CD14-positive monocyte (primary cell): ENCODE measurements at regions not wholly inside any gene's neighbourhood (a gene's known extent, or its start where the extent isn't known, plus 50 kb on each side); places are given as distances from the start of the nearest gene placed in this dataset.

Source experiments
- DNase-seq, 3 donors: peaks; one replicate each; pipeline ENCODE4 v3.0.0-alpha.2; 2011 to 2022
- H2AFZ ChIP-seq: 2 replicates; pipeline ENCODE4 v1.6.0; 2012; ENCODE audit warnings: mild to moderate bottlenecking, low read depth, low read length, inconsistent platforms; ENCODE audit not compliant: insufficient read depth, poor library complexity, severe bottlenecking
- H3K27ac ChIP-seq, 2 donors: 1 replicate in 1 of 2; 2 replicates in 1 of 2; pipeline ENCODE4 v1.5.1; 2012 to 2013; ENCODE audit warnings: low read length in 2 of 2, control low read depth in 1 of 2, inconsistent platforms in 1 of 2, low read depth in 1 of 2, mild to moderate bottlenecking in 1 of 2
- H3K27me3 ChIP-seq, 2 donors: one replicate each; pipeline versions ENCODE4 v1.6.0 to v1.6.1; 2011 to 2013; ENCODE audit warnings: low read length in 2 of 2; ENCODE audit not compliant: control insufficient read depth in 2 of 2, insufficient read depth in 2 of 2
- H3K36me3 ChIP-seq, 2 donors: replicated peaks in 1 of 2; 1 replicate in 1 of 2; 2 replicates in 1 of 2; pipeline versions ENCODE4 v1.5.1 to v1.6.1; 2012 to 2013; ENCODE audit warnings: low read length in 2 of 2, control low read depth in 1 of 2, inconsistent platforms in 1 of 2, mild to moderate bottlenecking in 1 of 2; ENCODE audit not compliant: insufficient read depth in 2 of 2, control insufficient read depth in 1 of 2
- H3K4me1 ChIP-seq, 2 donors: 1 replicate in 1 of 2; 2 replicates in 1 of 2; pipeline versions ENCODE4 v1.5.1 to v1.6.1; 2012 to 2013; ENCODE audit warnings: low read length in 2 of 2, control low read depth in 1 of 2, inconsistent platforms in 1 of 2, mild to moderate bottlenecking in 1 of 2, moderate library complexity in 1 of 2; ENCODE audit not compliant: insufficient read depth in 2 of 2, control insufficient read depth in 1 of 2
- H3K4me2 ChIP-seq: replicated peaks from 2 replicates; pipeline ENCODE3; 2012; ENCODE audit warnings: low read length, moderate library complexity, mild to moderate bottlenecking; ENCODE audit not compliant: poor library complexity, severe bottlenecking; ENCODE audit errors: extremely low read depth
- H3K4me3 ChIP-seq, 3 experiments: fragments of 200-600 bp in 1 of 3; sonication (generic) in 1 of 3; replicated peaks in 1 of 3; 1 replicate in 2 of 3; 2 replicates in 1 of 3; pipeline ENCODE4 v1.5.1; 2011 to 2013; ENCODE audit warnings: low read length in 3 of 3, mild to moderate bottlenecking in 3 of 3, control low read depth in 2 of 3, low read depth in 2 of 3, inconsistent platforms in 1 of 3, moderate library complexity in 1 of 3
- H3K79me2 ChIP-seq: 2 replicates; pipeline ENCODE4 v1.6.0; 2012; ENCODE audit warnings: mild to moderate bottlenecking, control low read depth, inconsistent platforms, low read length, moderate library complexity; ENCODE audit not compliant: insufficient read depth
- H3K9ac ChIP-seq: 2 replicates; pipeline ENCODE4 v1.6.0; 2017; ENCODE audit warnings: low read length, mild to moderate bottlenecking; ENCODE audit not compliant: insufficient read depth, poor library complexity, severe bottlenecking
- H3K9me3 ChIP-seq, 2 donors: replicated peaks in 1 of 2; 1 replicate in 1 of 2; 2 replicates in 1 of 2; pipeline versions ENCODE4 v1.5.1 to v1.6.1; 2012 to 2013; ENCODE audit warnings: low read length in 2 of 2, control low read depth in 1 of 2; ENCODE audit not compliant: control insufficient read depth in 1 of 2, insufficient read depth in 1 of 2
- H4K20me1 ChIP-seq: 2 replicates; pipeline ENCODE4 v1.6.0; 2012; ENCODE audit warnings: mild to moderate bottlenecking, low read length, control low read depth, moderate library complexity; ENCODE audit not compliant: insufficient read depth
- H3K27ac Mint-ChIP-seq, 7 donors: one replicate each; pipeline ENCODE4 v1.8.0; 2020; ENCODE audit warnings: mild to moderate bottlenecking in 7 of 7, mixed read lengths in 7 of 7, moderate library complexity in 6 of 7, inconsistent platforms in 2 of 7
- H3K27me3 Mint-ChIP-seq, 3 donors: one replicate each; pipeline ENCODE4 v1.8.0; 2021 to 2022; ENCODE audit warnings: low read depth in 3 of 3, mild to moderate bottlenecking in 3 of 3, mixed read lengths in 3 of 3, moderate library complexity in 3 of 3, inconsistent platforms in 1 of 3
- H3K36me3 Mint-ChIP-seq, 2 donors: one replicate each; pipeline ENCODE4 v1.8.0; 2020; ENCODE audit warnings: mixed read lengths in 2 of 2, inconsistent platforms in 1 of 2, mild to moderate bottlenecking in 1 of 2
- H3K4me1 Mint-ChIP-seq: one replicate; pipeline ENCODE4 v1.8.0; 2020; ENCODE audit warnings: mild to moderate bottlenecking, mixed read lengths
- H3K4me3 Mint-ChIP-seq, 2 donors: one replicate each; pipeline ENCODE4 v1.8.0; 2020; ENCODE audit warnings: mild to moderate bottlenecking in 2 of 2, mixed read lengths in 2 of 2, moderate library complexity in 1 of 2
- H3K9me3 Mint-ChIP-seq, 7 donors: one replicate each; pipeline ENCODE4 v1.8.0; 2020 to 2022; ENCODE audit warnings: mixed read lengths in 7 of 7, mild to moderate bottlenecking in 6 of 7, moderate library complexity in 6 of 7, inconsistent platforms in 2 of 7
- WGBS: methylation state at CpG from one replicate; pipeline ENCODE4 v1.1.5; 2013; ENCODE audit warnings: missing lambda C conversion rate; ENCODE audit not compliant: insufficient coverage; 5-methylcytosine and 5-hydroxymethylcytosine counted together
- intact Hi-C, 2 donors: fragments of 100-400 bp; cut with micrococcal nuclease; formaldehyde crosslinking; loops; one replicate each; pipeline versions ENCODE4 v1.15.0 to v1.15.1; 2023
- TF ChIP-seq, protein P1 (sequence below): fragments of 200-600 bp; IDR thresholded peaks from one replicate; pipeline ENCODE4 v1.8.0; 2022; ENCODE audit warnings: antibody characterized with exemption, mild to moderate bottlenecking

- Mint-ChIP-seq H3K27ac (no peak overlapping the region), H3K36me3 (no peaks in the 10 kb centered on the region), H3K4me3 (no peak overlapping the region), H3K4me1 (no peaks in the 10 kb centered on the region), H3K9me3 (peaks cover 0 to 3% (median 0%) of the 10 kb centered on the region in 7 donors), H3K27me3 (peaks cover 0 to 6% (median 1%) of the 10 kb centered on the region in 3 donors)
- Histone ChIP-seq H3K79me2 (no peaks in the 10 kb centered on the region), H3K36me3 (no peaks in the 10 kb centered on the region), H4K20me1 (no peaks in the 10 kb centered on the region), H3K4me2 (no peak overlapping the region), H3K27ac (no peak overlapping the region), H2AFZ (no peak overlapping the region), H3K4me1 (no peaks in the 10 kb centered on the region), H3K9me3 (no peaks in the 10 kb centered on the region), H3K9ac (no peak overlapping the region), H3K27me3 (no peaks in the 10 kb centered on the region), H3K4me3 (no peak overlapping the region)
- TF ChIP-seq, protein P1, sequence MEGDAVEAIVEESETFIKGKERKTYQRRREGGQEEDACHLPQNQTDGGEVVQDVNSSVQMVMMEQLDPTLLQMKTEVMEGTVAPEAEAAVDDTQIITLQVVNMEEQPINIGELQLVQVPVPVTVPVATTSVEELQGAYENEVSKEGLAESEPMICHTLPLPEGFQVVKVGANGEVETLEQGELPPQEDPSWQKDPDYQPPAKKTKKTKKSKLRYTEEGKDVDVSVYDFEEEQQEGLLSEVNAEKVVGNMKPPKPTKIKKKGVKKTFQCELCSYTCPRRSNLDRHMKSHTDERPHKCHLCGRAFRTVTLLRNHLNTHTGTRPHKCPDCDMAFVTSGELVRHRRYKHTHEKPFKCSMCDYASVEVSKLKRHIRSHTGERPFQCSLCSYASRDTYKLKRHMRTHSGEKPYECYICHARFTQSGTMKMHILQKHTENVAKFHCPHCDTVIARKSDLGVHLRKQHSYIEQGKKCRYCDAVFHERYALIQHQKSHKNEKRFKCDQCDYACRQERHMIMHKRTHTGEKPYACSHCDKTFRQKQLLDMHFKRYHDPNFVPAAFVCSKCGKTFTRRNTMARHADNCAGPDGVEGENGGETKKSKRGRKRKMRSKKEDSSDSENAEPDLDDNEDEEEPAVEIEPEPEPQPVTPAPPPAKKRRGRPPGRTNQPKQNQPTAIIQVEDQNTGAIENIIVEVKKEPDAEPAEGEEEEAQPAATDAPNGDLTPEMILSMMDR, result no peak
- 0% methylated on average over 2 of the region's 4 CpGs for WGBS
- intact Hi-C loops, result no loop called here
- DNase-seq, result no peak
These were observed 202.9 kb downstream of the MIB1 start for GRCh38 chr18:21943456-21943855.

GRCh38 chr18:21949326-21950015 is 208.9 kb downstream of the MIB1 start:
- Histone ChIP-seq H3K9ac (no peak overlapping the region), H3K36me3 (no peaks in the 10 kb centered on the region), H3K4me3 (no peak overlapping the region), H3K27me3 (no peaks in the 10 kb centered on the region), H2AFZ (no peak overlapping the region), H3K79me2 (no peaks in the 10 kb centered on the region), H3K9me3 (no peaks in the 10 kb centered on the region), H3K4me1 (no peaks in the 10 kb centered on the region), H3K27ac (no peak overlapping the region), H3K4me2 (no peak overlapping the region), H4K20me1 (no peaks in the 10 kb centered on the region)
- DNase-seq, result no peak
- intact Hi-C loops, result loop anchor here in 1 of 2 donors (5.0 kb wide), 1 partner anchor 752 kb away; no protein-coding TSS in a partner anchor
- no peak overlapping the region for H3K4me3 Mint-ChIP-seq
- H3K36me3 Mint-ChIP-seq, result no peaks in the 10 kb centered on the region
- peaks cover 0 to 5% (median 0%) of the 10 kb centered on the region in 7 donors for H3K9me3 Mint-ChIP-seq
- TF ChIP-seq, protein P1, result no peak
- H3K4me1 Mint-ChIP-seq, result no peaks in the 10 kb centered on the region
- H3K27ac Mint-ChIP-seq, result no peak overlapping the region
- 81% methylated on average over 2 of the region's 8 CpGs for WGBS
- peaks cover 0 to 11% (median 2%) of the 10 kb centered on the region in 3 donors for H3K27me3 Mint-ChIP-seq
